GM19438 (cell line): ENCODE measurements at regions not wholly inside any gene's neighbourhood (a gene's known extent, or its start where the extent isn't known, plus 50 kb on each side); places are given as distances from the start of the nearest gene placed in this dataset.

Source experiments
- ATAC-seq: cut with Tn5 transposase; IDR thresholded peaks from one replicate; pipeline ENCODE4 v1.9.1; 2021; ENCODE audit warnings: low read depth; ENCODE audit not compliant: unreplicated experiment

DNA sequence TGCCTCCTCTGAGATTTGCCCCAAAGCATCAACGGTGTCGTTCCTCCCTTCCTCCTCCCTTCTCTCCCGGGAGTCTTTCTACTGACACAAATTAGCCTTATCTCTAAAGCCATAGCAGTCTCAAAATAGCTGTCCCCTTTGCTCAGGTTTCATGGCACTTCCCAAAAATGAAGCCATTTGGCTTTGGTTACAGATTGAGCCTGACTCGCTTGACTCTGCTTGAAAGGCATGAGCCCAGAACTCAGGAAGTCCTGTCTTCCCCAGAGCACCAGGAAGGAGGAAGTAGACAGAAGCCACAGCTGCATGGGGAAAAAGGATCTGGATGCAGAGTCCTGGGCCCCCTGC is 234.4 kb upstream of the RGPD4 start:
- ATAC-seq = no peak

DNA sequence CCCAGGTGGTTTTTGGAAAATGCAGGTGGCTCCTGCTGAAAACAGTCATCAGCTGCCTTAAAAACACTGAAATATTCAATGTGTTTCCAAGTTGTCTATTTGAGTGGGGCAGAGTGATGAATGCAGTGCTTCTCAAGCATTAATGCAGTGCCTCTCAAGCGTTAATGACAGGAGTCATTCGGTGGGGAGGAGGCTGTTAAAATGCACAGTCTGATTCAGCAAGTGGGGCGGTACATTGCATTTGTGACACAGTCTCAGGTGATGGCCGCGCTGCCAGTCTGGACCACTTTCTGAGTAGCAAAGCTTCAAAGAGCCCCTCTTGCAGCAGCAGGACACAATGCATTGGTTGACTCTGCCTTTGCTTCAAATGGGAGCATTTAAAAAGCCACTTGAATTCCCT is 231.4 kb upstream of the RGPD4 start:
- no peak for ATAC-seq

DNA sequence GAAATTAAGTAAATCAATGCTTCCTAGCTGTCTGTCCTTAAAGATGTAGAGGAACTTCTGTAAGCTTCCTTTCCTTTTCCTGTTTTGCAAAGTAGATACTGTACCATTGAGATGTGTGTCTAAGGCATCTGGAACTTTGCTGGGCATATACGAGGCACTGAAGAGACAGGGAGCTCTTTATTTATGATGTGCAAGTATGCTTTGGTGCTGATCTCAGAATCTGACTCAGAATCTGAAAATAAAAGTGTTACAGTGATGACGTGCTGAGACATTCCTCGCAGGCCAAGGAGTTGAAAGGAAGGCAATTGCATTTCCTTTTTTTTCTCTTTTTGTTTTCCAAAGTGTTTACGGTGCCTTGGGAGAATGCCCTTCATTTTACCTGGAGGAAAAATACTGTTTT is 230.9 kb upstream of the RGPD4 start:
- ATAC-seq = no peak

DNA sequence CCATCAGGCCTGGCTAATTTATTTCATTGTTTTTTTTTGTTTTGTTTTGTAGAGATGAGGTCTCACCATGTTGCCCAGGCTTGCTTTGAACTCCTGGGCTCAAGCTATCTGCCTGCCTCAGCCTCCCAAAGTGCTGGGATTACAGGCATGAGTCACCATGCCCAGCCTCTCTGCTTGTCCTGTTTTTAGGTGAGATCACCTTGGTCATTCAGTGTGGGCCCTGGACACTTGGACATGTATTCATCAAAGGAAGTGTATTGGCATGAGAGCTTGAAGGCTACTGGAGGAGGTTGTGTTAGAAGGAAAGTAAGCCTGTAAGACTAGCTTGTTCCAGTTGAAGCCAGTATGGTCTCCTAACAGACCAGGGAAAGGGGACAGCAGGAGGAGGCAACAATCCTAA is 229.2 kb upstream of the RGPD4 start:
- no peak for ATAC-seq

DNA sequence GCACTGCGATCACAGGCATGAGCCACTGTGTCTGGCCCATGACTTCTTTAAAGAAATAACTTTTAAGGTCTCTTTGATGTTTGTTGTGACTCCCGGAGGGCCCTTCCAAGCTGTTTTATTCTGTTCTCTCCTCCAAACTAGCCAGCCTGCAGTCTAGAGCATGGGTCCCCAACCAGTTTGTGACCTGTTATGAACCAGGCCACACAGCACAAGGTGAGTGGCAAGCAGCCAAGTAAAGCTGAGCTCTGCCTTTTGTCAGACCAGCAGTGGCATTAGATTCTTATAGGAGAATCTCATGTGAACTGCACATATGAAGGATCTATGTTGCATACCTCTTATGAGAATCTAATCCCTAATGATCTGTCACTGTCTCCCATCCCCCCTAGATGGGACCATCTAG is 223.9 kb upstream of the RGPD4 start:
- no peak for ATAC-seq

DNA sequence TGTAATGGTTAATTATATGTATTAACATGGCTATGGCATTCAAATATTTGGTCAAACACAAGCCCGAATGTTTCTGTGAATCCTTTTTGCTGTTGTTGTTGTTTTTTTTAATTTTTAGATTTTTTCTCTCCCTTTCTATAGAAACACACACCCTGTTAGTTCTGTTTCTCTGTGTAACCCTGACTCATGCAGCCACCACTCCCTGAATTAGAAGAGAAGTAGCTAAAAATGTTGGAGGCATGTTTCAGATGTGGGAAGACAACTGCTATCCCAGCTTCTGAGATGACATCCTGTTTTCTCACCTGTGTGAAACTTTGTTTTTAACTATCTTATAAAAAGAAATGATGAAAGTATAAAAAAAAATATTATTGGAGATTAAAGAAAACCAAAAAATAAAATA is 219.6 kb upstream of the RGPD4 start:
- ATAC-seq = no peak

DNA sequence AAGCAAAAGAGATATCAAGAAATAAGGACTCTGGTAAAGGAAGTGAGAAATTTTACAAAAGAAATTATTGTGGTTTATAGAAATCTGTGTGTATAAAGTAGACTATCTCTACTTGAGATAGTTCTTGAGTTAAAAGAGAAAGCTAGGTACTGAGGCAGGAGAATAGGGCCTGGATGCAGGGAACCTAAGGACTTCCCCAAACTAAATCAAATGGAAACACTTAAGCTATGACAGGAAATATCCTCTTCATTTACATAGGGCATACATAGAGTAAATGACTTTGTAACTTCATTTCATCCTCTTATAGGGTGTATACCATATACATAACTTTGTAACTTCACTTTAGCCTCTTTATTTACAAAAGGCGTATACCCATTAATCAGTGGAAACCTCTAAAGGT is 219.2 kb upstream of the RGPD4 start:
- ATAC-seq = no peak

DNA sequence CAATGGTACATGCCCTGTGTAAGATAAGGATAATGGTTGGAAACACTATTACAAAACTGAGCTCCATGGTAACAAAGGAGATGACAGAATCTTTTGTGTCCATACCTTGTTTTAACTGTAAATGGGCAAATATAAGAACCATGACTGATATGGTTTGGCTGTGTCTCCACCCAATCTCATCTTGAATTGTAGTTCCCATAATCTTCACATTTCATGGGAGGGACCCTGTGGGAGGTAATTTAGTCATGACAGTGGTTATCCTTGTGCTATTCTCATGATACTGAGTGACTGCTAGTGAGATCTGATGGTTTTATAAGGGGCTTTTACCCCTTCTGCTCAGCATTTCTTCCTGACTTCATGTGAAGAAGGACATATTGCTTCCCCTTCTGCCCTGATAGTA is 211.7 kb upstream of the RGPD4 start:
- ATAC-seq = no peak

DNA sequence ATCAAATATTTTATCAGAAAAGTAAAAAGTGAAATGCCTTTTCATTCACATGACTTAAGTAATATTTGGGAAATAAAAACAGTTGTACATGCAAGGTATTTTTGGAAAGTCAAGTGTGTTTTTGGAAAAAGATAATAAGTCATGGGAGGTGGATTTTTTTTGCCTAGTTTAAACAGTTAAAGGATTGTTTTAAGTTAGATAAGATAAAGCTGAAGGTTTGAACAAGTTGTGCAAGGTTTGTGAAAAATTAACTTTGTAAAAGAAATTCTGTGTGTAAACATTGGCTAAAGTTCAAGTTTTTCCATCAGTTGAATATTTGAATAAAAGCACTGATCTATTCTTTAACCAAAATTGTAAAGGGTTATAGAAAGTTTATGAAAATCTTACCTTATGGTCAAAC is 207.9 kb upstream of the RGPD4 start:
- no peak for ATAC-seq

DNA sequence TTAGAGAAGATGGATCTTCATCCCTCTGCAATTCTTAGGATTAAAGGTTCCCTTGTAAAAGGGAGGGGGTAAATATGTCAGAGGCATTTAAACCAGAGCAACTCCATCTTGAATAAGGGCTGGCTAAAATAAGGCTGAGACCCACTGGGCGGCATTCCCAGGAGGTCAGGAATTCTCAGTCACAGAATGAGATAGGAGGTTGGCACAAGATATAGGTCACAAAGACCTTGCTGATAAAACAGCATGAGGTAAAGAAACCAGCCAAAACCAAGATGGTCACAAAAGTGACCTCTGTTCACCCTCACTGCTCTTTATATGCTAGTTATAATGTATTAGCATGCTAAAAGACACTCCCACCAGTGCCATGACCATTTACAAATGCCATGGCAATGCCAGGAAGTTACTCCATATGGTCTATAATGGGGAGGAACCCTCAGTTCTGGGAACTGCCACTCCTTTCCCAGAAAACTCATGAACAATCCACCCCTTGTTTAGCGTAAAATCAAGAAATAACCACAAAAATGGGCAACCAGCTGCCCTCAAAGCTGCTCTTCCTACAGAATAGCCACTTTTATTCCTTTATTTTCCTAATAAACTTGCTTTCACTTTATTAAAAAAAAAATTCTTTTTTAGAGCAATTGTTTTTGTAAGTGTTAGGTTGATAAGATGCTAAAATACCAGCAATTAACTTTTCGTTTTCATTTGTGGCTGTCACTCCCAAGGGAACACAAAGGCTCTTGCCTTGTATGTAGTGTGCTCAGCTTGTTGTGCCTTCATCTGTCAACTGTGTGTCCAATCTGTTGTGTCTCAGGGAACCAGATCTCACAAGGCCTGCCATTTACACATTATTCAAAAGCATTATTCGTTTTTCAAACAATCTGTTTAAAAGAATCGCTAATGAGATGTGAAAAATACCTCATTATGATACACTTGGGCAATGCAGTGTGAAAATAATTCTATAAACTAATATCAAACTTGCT is 205.2 kb upstream of the RGPD4 start:
- ATAC-seq = no peak

DNA sequence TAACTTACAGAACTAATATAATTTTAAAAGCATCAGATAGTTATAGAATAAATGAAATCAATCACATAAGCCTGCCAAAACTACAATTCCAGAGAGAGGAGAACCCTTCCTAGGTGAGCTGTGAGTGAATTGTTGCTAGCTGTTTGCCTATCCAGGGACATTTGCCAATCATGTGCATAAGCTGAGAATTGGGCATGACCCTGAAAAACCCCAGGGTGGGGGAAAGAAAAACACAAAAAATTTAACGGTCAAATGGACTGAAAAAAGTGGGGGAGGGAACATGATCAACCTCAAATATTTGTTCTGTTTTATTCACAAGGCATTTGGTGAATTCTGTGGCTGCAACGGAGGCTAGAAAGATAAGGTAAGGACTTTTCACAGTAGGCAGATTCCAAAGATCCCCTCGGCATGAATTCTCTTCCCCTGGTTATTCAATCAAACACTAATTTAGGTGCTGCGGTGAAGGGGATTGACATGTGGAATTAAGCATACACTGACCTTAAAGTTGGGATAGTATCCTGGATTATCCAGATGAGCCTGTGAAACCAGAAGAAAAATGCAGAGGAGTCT is 203.9 kb upstream of the RGPD4 start:
- ATAC-seq = no peak

DNA sequence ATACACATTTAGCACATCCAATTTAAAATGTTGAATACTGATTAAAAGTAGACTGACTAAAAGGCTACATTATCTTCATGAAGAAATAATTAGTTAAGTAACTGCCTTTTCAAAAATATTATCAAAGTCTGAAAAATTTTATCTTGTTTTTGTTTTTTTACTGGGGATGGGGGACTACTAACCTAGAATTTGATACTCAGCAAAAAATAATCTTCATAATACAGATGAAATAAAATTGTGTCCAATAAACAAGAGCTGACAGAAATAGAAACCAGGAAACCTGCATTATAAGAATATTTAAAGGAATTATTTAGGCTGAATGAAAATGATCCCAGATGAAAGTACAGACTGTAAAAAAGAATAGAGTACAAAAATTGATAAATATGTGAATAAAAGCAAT is 200.7 kb upstream of the RGPD4 start:
- no peak for ATAC-seq

DNA sequence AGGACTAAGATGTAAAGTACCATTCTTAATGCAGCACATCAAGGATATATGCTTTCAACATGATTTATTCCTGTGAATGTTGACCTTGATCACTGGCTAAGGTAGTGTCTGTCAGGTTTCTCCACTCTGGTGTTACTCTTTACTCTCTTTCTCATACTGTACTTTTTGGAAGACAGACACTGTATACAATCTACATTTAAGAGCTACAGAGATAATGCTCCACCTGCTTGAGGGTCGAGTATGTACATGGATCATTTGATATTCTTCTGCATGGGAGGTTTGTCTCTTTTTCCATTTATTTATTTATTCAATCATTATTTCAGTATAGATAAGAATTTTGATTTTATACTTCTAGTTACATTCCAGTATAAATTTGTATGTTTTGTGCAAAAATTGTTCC is 199.5 kb upstream of the RGPD4 start:
- ATAC-seq = no peak

DNA sequence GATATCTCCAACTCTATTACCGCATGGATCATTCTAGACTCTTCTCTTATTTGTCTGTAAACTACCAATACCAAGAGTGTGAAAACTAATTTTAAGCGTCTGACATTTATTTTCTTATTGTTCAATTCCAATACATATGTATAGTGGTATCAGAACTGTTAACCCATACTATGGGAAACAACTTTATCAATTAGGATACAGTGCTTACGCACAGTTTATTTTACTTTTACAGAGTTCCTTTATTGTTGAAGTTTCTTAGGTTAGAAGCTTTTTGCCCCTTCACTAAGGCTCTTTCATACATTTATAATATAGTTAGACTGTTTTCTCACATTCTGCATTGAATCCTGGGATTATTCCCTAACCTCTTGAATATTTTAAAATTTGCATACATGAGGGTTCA is 198.8 kb upstream of the RGPD4 start:
- ATAC-seq = no peak

DNA sequence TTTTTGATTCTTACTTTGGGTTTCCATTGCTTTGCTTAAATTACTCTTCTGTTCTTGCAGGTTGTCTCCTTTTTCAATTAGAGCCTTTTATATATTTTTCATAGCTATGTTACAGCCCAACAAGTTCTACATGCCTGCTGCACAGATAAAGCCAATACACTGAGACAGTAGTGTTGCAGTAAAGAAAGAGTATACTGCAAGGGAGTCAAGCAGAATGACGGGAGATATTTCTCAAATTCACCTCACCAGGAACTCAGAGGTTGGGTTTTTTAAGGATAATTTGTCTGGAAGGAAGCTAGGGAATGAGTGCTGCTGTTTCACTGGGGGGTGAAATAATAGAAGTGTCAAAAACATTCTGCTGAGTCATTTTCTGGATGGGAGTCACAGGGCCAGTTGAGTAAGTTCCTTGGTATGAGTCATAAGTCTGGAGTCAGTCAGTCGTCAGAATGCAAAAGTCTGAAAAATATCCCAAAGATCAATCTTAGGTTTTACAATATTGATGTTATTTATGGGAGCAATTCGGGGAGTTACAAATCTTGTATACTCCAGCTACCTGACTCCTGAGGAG is 193.0 kb upstream of the RGPD4 start:
- no peak for ATAC-seq

DNA sequence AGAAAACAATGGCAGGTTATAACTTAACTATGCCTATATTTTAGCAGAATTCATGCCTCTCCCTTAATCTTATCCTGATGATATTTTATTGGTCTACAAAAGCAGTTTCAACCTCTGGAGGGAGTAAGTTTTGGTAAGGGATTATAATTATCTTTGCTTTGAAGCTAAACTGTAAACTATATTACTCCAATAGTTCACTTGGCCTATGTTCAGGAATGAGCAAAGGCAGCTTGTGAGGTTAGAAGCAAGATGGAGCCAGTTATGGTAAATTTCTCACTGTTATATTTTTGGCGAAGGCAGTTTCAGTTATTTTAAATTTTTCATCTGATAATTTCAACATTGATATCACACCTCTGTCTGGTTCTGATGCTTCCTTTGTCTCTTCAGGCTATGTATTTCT is 192.5 kb upstream of the RGPD4 start:
- ATAC-seq = no peak

DNA sequence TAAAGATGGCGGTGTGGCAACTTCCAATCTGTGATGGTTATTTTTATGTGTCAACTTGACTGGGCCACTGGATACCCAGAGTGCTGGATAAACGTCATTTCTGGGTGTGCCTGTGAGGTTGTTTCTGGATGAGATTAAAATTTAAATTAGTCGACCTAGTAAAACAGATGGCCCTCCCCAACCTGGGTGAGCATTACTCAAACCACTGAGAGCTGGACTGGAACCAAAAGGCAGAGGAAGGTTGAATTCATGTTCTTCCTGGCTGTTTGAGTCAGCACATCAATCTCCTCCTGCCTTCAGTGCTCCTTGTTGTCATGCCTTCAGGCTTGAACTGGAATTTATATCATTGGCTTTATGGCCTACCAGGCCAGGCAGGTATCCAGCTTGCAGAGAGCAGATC is 190.8 kb upstream of the RGPD4 start:
- ATAC-seq = no peak

DNA sequence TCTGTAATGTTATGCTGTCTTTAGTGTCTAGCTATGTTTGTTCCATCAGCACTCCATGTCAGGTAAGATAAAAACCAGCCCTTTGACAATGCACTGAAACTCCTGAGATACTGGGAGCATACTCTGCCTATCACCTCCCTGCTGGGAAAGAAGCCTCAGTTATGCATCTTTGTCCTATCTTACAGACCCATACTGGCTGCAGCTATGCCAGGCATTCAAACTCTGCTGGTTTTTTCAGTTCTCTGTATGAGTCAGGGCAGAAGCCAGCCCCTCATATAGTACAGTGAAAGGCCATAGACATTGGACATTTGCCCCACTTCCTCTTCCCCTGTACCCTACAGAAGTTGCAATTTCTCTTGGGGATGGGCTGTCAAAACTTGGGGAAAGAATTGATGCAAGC is 181.1 kb upstream of the RGPD4 start:
- ATAC-seq = no peak

DNA sequence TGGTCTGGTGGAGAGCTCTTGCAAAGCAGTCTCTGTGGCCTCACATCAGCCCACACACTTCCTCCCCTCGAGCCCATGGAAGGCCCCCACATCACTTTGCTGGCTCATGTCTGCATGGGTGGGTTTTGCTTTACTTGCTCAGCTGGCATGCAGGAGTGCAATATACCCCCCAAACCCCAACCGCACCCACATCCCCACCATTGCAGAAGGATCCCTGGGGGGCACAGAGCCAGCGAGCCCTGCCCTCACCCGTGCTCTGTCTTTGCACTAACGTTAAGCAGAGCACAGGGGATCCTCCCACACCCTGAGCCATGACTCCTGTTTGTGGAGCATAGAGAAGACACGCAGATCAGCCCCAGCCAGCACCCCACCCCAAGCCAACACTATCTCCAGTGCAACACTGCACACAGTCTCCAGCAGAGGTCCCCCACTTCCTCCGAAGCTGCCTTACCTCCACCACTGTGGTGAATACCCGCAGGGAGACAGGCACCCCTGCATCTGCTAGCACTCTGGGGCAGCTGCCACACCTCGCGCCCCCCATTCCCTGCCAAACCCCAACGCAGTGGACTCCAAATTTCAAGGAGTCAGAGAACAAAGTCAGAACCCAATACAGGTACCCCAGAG is 177.8 kb upstream of the RGPD4 start:
- ATAC-seq = no peak

DNA sequence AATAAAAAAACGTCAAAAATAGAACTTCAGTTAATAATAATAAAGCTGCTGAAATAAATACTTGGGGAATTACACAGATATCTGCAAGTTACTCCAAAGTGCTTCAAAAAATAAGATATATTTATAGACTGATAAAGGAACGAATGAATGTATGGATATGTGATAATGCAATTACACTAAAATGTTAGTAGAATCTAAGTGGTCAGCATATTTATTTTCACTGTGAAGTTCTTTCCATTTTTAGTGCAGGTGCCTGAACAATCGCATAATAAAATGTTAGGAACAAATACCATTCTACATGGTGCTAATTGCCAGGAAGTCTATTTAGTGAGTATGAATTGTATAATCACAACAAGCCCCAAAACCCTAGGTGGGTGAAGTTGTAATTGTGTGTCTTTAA is 169.6 kb upstream of the RGPD4 start:
- ATAC-seq = no peak

DNA sequence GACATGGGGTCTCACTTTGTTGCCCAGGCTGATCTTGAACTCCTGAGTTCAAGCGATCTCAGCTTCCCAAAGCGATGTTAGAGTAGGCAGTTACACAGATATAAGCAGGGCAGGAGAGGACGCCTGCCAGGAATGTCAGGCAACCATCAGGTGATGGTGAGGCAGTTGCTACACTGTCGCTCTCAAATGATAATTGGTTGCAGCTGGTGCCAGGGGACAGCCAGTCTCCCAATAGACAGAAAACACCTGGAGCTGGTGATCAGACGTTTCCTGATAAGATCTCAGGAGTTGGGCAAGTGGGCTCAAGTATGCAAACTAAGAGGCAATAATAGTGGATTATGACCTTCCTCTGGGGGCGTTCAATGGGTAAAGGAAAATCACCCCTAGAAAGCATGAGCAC is 163.1 kb upstream of the RGPD4 start:
- ATAC-seq = no peak

DNA sequence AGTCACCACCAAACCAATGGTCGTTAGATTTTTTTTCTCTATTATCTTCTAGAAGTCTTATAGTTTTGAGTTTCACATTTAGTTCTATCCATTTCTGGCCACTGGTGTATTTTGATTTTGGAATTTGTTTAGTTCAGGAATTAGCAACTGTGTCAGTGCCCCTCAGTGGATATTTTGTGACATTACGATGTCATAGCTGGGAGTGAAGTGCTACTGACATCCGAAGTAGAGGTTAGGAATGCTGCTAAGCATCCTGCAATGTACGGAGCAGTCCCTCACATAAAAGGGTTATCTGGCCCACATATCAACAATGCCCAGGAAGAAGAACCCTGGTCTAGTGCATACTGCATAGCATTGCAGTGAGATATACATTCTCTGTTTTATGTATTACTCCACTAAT is 157.4 kb upstream of the RGPD4 start:
- ATAC-seq = no peak
